ENCODE measurements at regions not wholly inside any gene's neighbourhood (a gene's known extent, or its start where the extent isn't known, plus 50 kb on each side); places are given as distances from the start of the nearest gene placed in this dataset.

GRCh38 chr11:129242855-129243254 is 50.7 kb upstream of the ARHGAP32 start:
- H2BK12ac ChIP-seq (ENCODE audit: insufficient read length, low read depth, low read length) = no peak overlapping the region
- H2BK15ac ChIP-seq (ENCODE audit: low read depth, low read length) = no peak overlapping the region
- no peak overlapping the region for H3K14ac ChIP-seq (ENCODE audit: insufficient read depth, low read length)
- H3K56ac ChIP-seq (ENCODE audit: insufficient read length, low read depth, low read length) = no peak overlapping the region
- H3K27me3 Mint-ChIP-seq (ENCODE audit: low read depth) = no peaks in the 10 kb centered on the region
- no peak overlapping the region for H2AFZ ChIP-seq (ENCODE audit: low read length)
- no peaks in the 10 kb centered on the region; a peak in 1 of 5 replicates for H3K9me3 Mint-ChIP-seq
- H3K4me1 ChIP-seq (ENCODE audit: insufficient read depth, low read length) = no peaks in the 10 kb centered on the region
- no CpG with 5 or more reads among the region's 2 CpGs for WGBS (ENCODE audit: extremely low coverage, insufficient read length, low lambda C conversion rate)
- H3K9me3 ChIP-seq (ENCODE audit: control insufficient read depth, low read depth, low read length) = no peaks in the 10 kb centered on the region
- no peak overlapping the region for H3K18ac ChIP-seq (ENCODE audit: insufficient read length, low read depth, low read length)
- no peaks in the 10 kb centered on the region for H3K27me3 ChIP-seq (ENCODE audit: insufficient read depth, low read length)
- H2BK120ac ChIP-seq (ENCODE audit: low read depth, low read length, poor library complexity, severe bottlenecking) = no peak overlapping the region
- DNase-seq = no peak
- H3K4ac ChIP-seq (ENCODE audit: low read depth, low read length) = no peak overlapping the region
- no peak overlapping the region for H4K5ac ChIP-seq (ENCODE audit: insufficient read length, low read depth, low read length)
- TF ChIP-seq CTCF (conservative IDR thresholded peaks at IDR 0.05) = no peak
- H3K4me3 Mint-ChIP-seq = no peak overlapping the region
- no peak overlapping the region for H4K8ac ChIP-seq (replicated peaks; ENCODE audit: insufficient read length, low read depth, low read length)
- no peak overlapping the region for H2AK5ac ChIP-seq (ENCODE audit: insufficient read length, low read length)
- H3K9ac ChIP-seq (ENCODE audit: extremely low read depth, insufficient read length, low read length) = no peak overlapping the region
- H2BK5ac ChIP-seq (ENCODE audit: insufficient read length, low read length) = no peak overlapping the region
- H3K36me3 Mint-ChIP-seq (ENCODE audit: insufficient read depth in 1 of 3, low read depth in 3 of 3) = peaks cover 0 to 5% (median 2%) of the 10 kb centered on the region in 3 experiments; a peak in 3 of 7 replicates
- H3K4me2 ChIP-seq (ENCODE audit: insufficient read depth, insufficient read length, low read length) = no peak overlapping the region
- peaks cover 4 to 13% of the 10 kb centered on the region in 2 experiments for H3K4me1 Mint-ChIP-seq
- no peak overlapping the region for H2BK20ac ChIP-seq (ENCODE audit: low read depth, low read length, poor library complexity, severe bottlenecking)
- H4K91ac ChIP-seq (ENCODE audit: insufficient read length, low read depth, low read length) = no peak overlapping the region
- no peaks in the 10 kb centered on the region for H3K79me1 ChIP-seq (ENCODE audit: insufficient read depth, low read depth, low read length, poor library complexity, severe bottlenecking)
- peaks cover 9% of the 10 kb centered on the region; the same call in 1 of the 2 replicates for H3K79me2 ChIP-seq (ENCODE audit: insufficient read depth, low read length)
- H3T11ph ChIP-seq (ENCODE audit: low read length) = no peak overlapping the region
- no peak overlapping the region; a peak in 1 of 7 replicates for H3K27ac Mint-ChIP-seq
- no peak overlapping the region for H3K23ac ChIP-seq (ENCODE audit: insufficient read length, low read depth, low read length)
- H3K23me2 ChIP-seq (ENCODE audit: insufficient read length, low read depth, low read length, poor library complexity, severe bottlenecking) = no peaks in the 10 kb centered on the region
- no peak overlapping the region for H3K27ac ChIP-seq (ENCODE audit: insufficient read length, low read depth, low read length)
- H4K20me1 ChIP-seq (ENCODE audit: control insufficient read depth, insufficient read depth, insufficient read length) = no peaks in the 10 kb centered on the region

Data from H9 (cell line).